GM10266 (cell line): ENCODE measurements at regions not wholly inside any gene's neighbourhood (a gene's known extent, or its start where the extent isn't known, plus 50 kb on each side); places are given as distances from the start of the nearest gene placed in this dataset.
"Not testable (repeated sequence)": the region's sequence is repeated elsewhere in the genome, so short reads cannot be mapped to it uniquely, and the experiment has no call there.

Source experiments
- DNase-seq: peaks from one replicate; pipeline ENCODE4 v3.0.0; 2012; ENCODE audit errors: extremely low spot score
- CTCF ChIP-seq: IDR thresholded peaks from 2 replicates; pipeline ENCODE4 v1.5.1; 2012; ENCODE audit warnings: mild to moderate bottlenecking, low read depth; ENCODE audit not compliant: control insufficient read depth, insufficient read depth; ENCODE audit errors: missing control alignments

GRCh38 chr1:214859647-214860046 is 222.9 kb upstream of the KCNK2 start:
- no peak for DNase-seq
- no peak for TF ChIP-seq CTCF

- no peak for DNase-seq
- TF ChIP-seq CTCF = no peak
Measured at GRCh38 chr1:214861615-214862014, 220.9 kb upstream of the KCNK2 start.

- DNase-seq = no peak
- no peak for TF ChIP-seq CTCF
Measured at GRCh38 chr1:214862421-214862820, 220.1 kb upstream of the KCNK2 start.

- no peak for DNase-seq
- no peak for TF ChIP-seq CTCF
Measured at GRCh38 chr1:214864896-214865688, 217.4 kb upstream of the KCNK2 start.

- DNase-seq = not testable (repeated sequence)
Measured at GRCh38 chr1:214870426-214870825, 212.1 kb upstream of the KCNK2 start.

GRCh38 chr1:214880956-214881355 is 201.6 kb upstream of the KCNK2 start:
- DNase-seq = no peak
- TF ChIP-seq CTCF = no peak

- no peak for DNase-seq
- no peak for TF ChIP-seq CTCF
Measured at GRCh38 chr1:214882616-214883015, 199.9 kb upstream of the KCNK2 start.
